Activated CD4-positive, alpha-beta T cell treated with anti-CD3 and anti-CD28 coated beads, Interleukin-2, Interleukin-4, amounts not matched to agents 100 ng/mL and 50 ng/mL, durations not matched to agents 16 hours and 8 hours (primary cell): ENCODE measurements at regions not wholly inside any gene's neighbourhood (a gene's known extent, or its start where the extent isn't known, plus 50 kb on each side); places are given as distances from the start of the nearest gene placed in this dataset.

Experiments
- DNase-seq: peaks from one replicate; pipeline ENCODE4 v3.0.0-alpha.2; 2020; ENCODE audit warnings: low spot score

DNA sequence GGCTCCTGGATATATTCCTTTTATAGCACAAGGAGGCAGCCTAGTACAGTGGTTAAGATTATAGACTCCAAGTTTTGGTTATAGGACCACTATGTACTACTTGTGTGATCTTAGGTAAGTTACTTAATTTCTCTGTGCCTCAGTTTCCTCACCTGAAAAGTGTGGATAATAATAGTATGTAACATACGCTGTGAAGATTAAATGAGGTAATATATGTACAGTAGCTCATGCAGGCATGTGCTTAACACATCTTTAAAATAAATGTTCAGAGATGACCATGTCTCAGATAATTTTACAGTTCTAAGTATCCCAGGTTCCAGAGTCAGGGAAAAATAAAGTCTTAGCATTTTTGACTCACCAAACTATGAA lies 55.7 kb upstream of the TRABD2B start:
- DNase-seq = no peak

- DNase-seq = no peak
Measured at GRCh38 chr1:48051466-48052126, 54.4 kb upstream of the TRABD2B start.

DNA sequence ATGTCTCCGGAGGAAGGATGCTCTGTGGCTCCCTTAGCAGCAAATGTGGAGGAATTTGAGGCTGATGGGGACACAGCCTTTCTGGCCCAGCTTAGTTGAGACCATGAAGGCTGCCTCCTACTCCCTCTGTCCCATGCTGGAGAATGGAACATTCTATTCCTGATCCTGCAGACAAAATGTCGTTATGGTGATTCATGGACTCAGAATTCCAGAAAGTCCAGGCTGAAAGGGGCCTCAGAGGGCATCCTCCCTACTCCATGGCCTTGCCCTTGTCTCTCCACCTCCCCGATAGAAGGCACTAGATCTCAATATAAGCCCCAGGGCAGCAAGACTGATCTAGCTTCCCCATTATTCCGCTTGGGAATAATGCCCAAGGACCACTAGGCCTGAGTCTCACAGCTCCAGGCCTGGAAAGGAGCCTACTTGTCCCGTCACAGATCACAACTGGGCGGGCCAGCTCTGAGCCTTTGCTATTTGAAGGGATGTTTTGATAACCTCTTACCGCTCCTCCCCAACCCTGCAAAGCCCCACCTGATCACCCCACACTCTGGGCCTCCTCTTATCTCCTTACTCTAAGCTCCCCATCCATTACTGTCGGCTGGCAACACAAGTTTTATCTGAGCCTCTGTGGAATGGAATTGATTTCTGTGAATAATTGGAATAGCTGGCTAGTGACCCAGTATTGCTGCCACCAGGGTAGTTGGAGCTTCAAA lies 52.8 kb upstream of the TRABD2B start:
- DNase-seq = no peak

DNA sequence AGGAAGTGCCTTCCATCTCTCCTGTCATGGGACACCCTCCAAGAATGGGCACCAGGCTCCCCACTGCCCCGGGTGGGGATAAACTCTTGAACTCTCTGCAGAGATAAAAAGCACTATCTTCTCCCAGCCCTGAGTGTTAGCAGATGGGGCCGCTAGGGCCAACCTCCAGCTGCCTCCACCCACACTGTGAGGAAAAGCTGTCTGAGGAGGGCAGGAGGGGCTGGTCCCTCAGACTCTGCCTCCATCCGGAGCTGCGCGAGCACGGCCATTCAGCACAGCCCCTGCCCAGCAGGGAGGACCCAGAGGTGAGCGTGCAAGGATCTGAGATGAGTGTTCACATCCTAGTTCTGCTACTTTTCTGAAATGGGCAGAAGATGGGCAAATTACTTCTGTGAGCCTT lies 51.8 kb upstream of the TRABD2B start:
- no peak for DNase-seq

GRCh38 chr1:48048064-48048463 lies 50.9 kb upstream of the TRABD2B start:
- DNase-seq = no peak

GRCh38 chr1:48047116-48047515 lies 49.9 kb upstream of the TRABD2B start:
- DNase-seq = no peak
